HFFc6 (cell line): ENCODE measurements at regions not wholly inside any gene's neighbourhood (a gene's known extent, or its start where the extent isn't known, plus 50 kb on each side); places are given as distances from the start of the nearest gene placed in this dataset.
A peak's percentile ranks its signal among the peaks of the same experiment; 100 is the strongest.

Source experiments
- DNase-seq: peaks from one replicate; pipeline ENCODE4 v3.0.0-alpha.2; 2018
- H3K27ac Mint-ChIP-seq: 2 replicates; pipeline ENCODE4 v1.8.0; 2020; ENCODE audit warnings: mild to moderate bottlenecking, mixed read lengths
- H3K27me3 Mint-ChIP-seq: 2 replicates; pipeline ENCODE4 v1.8.0; 2021; ENCODE audit warnings: mild to moderate bottlenecking, moderate library complexity, mixed read lengths; ENCODE audit not compliant: insufficient read depth
- H3K36me3 Mint-ChIP-seq: 2 replicates; pipeline ENCODE4 v1.8.0; 2021; ENCODE audit warnings: low read depth, mixed read lengths
- H3K4me1 Mint-ChIP-seq: 2 replicates; pipeline ENCODE4 v1.8.0; 2020; ENCODE audit warnings: low read depth, mixed read lengths
- H3K4me3 Mint-ChIP-seq: 2 replicates; pipeline ENCODE4 v1.8.0; 2020; ENCODE audit warnings: mild to moderate bottlenecking, moderate library complexity, mixed read lengths
- H3K9me3 Mint-ChIP-seq: 2 replicates; pipeline ENCODE4 v1.8.0; 2020; ENCODE audit warnings: mild to moderate bottlenecking, mixed read lengths
- TF ChIP-seq, protein P1 (sequence below): fragments of 200-600 bp; sonication (generic); IDR thresholded peaks from 2 replicates; pipeline ENCODE4 v1.5.0; 2021; ENCODE audit warnings: antibody characterized with exemption, mild to moderate bottlenecking

DNA sequence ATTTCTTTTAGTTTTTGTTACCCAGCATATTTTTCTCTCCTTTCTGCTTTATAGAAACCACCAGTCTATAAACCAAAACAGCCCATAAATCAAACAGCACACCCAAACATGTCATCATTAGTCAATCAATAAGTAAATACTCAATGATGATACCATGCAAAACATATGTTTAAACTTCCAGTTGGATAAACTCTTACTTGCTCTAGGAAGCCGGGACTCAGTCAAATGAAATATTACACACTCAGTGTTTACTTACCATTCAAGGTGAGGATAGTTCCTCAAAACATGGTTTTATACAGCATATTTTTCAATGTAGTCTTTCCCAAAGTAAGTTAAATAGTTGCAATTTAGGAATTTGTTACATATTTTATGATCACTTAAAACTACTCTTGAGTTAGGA is 343.6 kb upstream of the NXPH2 start:
- Mint-ChIP-seq H3K27ac (no peak overlapping the region), H3K9me3 (peaks cover 30% of the 10 kb centered on the region), H3K36me3 (peaks cover 4% of the 10 kb centered on the region; the same call in 1 of the 2 replicates), H3K4me1 (peaks cover 6% of the 10 kb centered on the region; the same call in 1 of the 2 replicates), H3K27me3 (no peaks in the 10 kb centered on the region), H3K4me3 (no peak overlapping the region)
- TF ChIP-seq, protein P1, sequence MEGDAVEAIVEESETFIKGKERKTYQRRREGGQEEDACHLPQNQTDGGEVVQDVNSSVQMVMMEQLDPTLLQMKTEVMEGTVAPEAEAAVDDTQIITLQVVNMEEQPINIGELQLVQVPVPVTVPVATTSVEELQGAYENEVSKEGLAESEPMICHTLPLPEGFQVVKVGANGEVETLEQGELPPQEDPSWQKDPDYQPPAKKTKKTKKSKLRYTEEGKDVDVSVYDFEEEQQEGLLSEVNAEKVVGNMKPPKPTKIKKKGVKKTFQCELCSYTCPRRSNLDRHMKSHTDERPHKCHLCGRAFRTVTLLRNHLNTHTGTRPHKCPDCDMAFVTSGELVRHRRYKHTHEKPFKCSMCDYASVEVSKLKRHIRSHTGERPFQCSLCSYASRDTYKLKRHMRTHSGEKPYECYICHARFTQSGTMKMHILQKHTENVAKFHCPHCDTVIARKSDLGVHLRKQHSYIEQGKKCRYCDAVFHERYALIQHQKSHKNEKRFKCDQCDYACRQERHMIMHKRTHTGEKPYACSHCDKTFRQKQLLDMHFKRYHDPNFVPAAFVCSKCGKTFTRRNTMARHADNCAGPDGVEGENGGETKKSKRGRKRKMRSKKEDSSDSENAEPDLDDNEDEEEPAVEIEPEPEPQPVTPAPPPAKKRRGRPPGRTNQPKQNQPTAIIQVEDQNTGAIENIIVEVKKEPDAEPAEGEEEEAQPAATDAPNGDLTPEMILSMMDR: no peak
- no peak for DNase-seq

DNA sequence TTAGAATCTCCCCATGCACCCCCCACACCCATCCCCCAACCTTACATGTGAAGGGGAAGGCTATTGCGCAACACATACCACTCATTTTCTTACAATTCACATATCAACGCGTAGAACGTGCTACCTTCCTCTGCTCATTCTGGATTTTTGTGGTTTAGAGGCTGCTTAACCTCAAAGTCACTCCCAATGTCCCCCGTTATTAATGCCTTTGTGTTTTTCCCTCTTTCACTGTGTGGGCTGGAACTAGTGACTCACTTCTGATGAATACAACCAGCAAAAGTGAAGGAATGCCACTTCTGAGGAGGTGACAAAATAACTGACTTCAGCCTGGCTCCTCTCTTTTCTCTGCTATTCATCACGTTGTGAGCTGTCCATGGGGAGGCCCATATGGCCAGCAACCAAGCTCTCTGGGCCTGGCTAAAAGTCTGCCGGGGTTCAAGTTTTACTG is 342.5 kb upstream of the NXPH2 start:
- H3K27ac Mint-ChIP-seq: no peak overlapping the region
- peak; percentile 10 for DNase-seq
- H3K36me3 Mint-ChIP-seq: no peaks in the 10 kb centered on the region
- no peak overlapping the region for H3K4me3 Mint-ChIP-seq
- H3K9me3 Mint-ChIP-seq: peaks cover 34% of the 10 kb centered on the region
- TF ChIP-seq, protein P1: no peak
- H3K27me3 Mint-ChIP-seq: no peaks in the 10 kb centered on the region
- H3K4me1 Mint-ChIP-seq: peaks cover 6% of the 10 kb centered on the region; the same call in 1 of the 2 replicates

DNA sequence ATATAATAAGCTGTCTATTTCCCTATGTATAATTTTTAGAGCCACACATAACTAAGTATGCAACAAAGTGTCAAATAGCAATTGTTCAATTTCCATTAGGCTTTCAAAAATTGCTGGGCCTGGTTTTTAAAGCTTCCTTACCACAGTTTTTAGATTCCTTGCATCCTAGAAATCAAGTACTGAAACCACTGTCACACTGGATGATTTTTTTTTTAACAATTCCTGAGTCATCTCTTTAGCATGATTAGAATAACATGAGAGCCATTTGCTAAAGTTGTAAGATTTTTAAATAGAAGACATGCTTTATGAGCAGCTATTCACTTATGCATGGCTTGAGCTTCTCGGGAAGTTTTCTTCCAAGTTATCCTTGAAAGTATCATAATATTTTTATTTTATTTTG is 319.5 kb upstream of the NXPH2 start:
- no peaks in the 10 kb centered on the region for H3K4me1 Mint-ChIP-seq
- peaks cover 24% of the 10 kb centered on the region for H3K9me3 Mint-ChIP-seq
- H3K36me3 Mint-ChIP-seq: no peaks in the 10 kb centered on the region
- TF ChIP-seq, protein P1: no peak
- no peaks in the 10 kb centered on the region for H3K27me3 Mint-ChIP-seq
- H3K27ac Mint-ChIP-seq: no peak overlapping the region
- no peak overlapping the region for H3K4me3 Mint-ChIP-seq
- DNase-seq: no peak

DNA sequence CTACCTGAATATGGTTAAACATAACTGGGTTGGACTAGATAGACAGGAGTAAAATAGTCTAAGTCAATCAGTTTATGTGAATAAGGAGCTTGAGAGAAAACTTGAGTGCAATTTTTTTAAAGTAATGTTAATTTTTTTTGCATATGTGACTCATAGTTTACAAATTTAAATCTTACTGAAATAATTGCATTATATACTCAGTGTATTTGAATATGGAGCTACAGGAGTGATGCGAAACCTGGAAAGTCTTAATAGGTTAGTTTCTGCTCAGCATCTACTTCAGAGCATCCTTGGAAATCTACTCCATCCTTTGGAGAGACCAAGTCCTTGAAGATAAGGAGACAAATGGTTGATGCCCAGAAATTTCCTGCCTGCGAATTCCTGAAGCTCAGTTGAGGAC is 318.8 kb upstream of the NXPH2 start:
- H3K4me3 Mint-ChIP-seq: no peak overlapping the region
- H3K9me3 Mint-ChIP-seq: peaks cover 26% of the 10 kb centered on the region
- H3K36me3 Mint-ChIP-seq: no peaks in the 10 kb centered on the region
- H3K27me3 Mint-ChIP-seq: no peaks in the 10 kb centered on the region
- TF ChIP-seq, protein P1: no peak
- DNase-seq: no peak
- no peak overlapping the region for H3K27ac Mint-ChIP-seq
- H3K4me1 Mint-ChIP-seq: no peaks in the 10 kb centered on the region

DNA sequence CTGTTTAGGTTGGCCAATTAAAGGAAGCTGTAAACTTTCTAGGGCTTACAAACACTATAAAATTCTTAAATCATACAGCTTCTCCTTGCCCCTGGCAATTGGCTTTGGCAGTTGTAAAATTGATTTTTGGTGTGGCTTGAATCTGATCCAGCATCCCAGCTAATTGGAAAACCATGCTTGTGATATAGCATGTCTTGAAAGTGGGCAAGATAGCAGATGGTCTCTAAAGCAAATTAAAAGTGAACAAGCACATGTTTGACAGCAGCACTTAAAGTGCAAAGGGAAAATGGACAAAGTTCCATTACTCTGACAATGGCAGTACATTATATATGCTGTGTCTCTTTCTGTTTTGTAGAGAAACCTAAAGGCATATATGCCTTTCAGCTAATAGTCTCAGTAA is 302.9 kb upstream of the NXPH2 start:
- Mint-ChIP-seq H3K4me1 (no peaks in the 10 kb centered on the region), H3K27ac (no peak overlapping the region)

More for the DNA sequence above, 302.9 kb upstream of the NXPH2 start:
- no peak overlapping the region for H3K4me3 Mint-ChIP-seq
- H3K9me3 Mint-ChIP-seq: peaks cover 43% of the 10 kb centered on the region
- no peak for DNase-seq
- no peaks in the 10 kb centered on the region; the same call in 1 of the 2 replicates for H3K27me3 Mint-ChIP-seq
- no peaks in the 10 kb centered on the region for H3K36me3 Mint-ChIP-seq
- TF ChIP-seq, protein P1: no peak
